NCI-H128 (cell line): ENCODE measurements at regions not wholly inside any gene's neighbourhood (a gene's known extent, or its start where the extent isn't known, plus 50 kb on each side); places are given as distances from the start of the nearest gene placed in this dataset.

Experiments used
- DNase-seq: peaks from one replicate; lab custom pipeline; 2025; ENCODE audit not compliant: unreplicated experiment; lab: John Stamatoyannopoulos, UW

DNA sequence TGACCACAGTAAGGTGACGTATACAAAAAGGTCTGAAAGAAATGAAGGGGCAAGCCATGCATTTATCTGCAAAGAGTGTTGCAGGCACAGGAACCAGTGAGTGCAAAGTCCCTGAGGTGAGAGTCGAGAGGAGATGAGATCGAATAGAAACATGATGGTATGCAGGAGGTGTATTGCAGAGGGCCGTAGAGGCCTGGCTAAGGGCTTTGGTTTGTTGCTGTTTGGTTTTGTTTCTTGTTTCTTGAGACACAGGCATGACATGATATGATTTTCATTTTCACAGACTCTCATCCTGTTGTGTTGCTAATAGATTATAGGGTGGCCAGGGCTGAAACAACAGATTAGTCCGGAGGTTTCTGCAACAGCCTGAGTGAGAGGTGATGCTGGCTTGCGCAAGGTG is 80.4 kb downstream of the HSPH1 start:
- DNase-seq, result no peak

DNA sequence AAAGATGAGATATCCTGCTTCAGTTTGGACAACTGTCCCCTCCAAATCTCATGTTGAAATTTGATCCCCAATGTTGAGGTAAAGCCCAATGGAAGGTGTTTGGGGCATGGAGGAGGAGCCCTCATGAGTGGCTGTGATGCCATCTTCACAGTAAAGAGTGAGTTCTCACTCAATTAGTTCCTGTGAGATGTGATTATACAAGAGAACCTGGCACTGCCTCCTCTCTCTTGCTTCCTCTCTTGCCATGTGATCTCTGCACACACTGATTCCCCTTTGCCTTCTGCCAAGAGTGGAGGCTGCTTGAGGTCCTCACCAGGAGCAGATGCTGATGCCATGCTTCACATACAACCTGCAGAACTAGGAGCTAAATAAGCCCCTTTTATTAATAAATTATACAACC is 86.9 kb downstream of the HSPH1 start:
- DNase-seq, result no peak

- no peak for DNase-seq
Observed at GRCh38 chr13:31073859-31074718, 87.6 kb downstream of the HSPH1 start.

DNA sequence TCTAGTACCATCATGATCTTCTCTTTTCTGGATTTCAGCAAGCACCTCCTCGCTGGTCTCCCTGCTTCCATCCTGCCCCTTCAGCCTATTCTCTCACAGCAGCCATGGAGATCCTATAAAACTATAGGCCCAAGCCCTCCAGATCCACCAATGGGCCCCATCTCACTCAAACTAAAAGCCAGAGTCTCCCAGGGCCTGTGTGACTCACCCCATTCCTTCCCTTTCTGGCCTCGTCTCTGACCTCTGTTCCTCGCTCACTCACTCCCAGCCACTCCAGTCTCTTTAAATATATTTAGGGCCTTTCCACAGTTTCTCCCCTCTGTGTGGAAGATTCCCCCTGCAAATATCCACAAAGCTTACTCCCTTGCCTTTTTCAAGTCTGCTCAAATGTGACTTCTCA is 89.7 kb downstream of the HSPH1 start:
- DNase-seq, result no peak

DNA sequence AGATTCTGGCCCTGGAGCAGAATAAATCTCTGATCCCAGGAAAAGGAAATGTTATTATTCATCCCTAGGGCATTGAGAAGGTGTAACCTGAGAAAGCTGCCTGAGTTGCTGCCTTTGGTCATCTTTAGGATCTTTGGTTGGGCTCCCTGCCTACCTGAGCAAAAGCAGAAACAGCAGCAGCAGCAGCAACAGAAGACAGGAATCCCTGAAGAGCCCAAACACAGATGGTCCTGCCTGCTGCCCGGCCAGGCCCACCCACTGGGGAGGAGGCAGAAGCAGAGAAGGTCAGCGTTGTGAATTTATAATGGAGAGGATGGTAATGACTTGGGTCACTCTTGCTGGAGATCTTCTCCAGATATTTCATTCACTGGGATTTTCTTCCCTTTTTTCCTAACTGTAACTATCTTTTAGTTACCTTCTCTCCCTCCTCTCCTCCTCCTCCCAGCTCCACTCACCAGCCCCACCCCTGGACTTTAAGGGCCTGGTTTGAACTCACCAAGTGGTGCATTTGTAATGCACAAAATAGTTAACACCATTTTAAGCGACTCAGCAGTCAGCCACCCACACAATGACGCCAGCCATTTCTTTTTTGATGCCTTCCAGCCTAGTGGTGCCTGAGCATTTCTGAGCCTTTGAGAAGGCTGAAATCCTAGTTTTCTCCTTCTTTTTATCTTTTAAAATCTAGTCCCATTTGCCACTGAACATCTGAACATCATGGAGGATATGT is 91.7 kb downstream of the HSPH1 start:
- DNase-seq, result no peak

GRCh38 chr13:31068119-31068423 is 93.6 kb downstream of the HSPH1 start:
- DNase-seq, result no peak

- DNase-seq, result no peak
Observed at GRCh38 chr13:31067416-31068118, 94.1 kb downstream of the HSPH1 start.

DNA sequence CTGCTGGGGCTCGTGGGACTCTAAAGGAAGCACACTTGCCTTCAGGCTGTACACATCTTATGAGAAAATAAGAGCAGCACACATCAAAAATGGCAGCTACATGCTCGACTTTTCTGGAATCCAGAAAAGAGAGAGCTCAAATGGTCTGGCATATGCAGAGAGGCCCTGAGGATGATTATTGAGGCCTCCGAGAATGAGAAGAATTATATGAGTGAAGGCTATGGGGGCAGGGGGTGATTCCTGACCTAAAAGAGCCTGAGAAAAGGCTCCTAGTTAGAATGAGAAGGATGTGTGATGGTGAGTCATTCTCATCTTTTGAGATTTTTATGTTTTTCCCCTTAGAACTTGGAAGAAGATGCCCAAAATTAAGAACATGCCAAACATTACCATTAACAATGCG is 97.1 kb downstream of the HSPH1 start:
- DNase-seq, result no peak

DNA sequence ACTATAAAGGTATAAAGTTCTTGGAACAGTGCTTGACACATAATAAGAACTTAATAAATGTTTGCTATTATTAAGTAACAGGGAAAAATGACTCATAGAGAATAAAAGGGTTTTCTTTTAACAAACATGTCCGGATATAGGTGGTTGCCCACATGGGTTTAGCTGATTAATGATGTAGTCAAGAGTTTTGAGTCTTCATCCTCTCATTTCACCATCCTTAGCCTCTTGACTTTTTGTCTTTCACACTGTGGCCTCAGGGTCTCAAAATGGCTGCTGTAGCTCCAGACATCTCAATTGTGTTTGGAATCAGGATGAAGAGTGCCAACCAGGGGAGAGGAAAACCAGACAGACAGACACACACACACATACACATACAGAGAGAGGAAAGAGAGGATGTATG is 97.9 kb downstream of the HSPH1 start:
- no peak for DNase-seq

- no peak for DNase-seq
Observed at GRCh38 chr13:31060655-31061054, 101.0 kb downstream of the HSPH1 start.

DNA sequence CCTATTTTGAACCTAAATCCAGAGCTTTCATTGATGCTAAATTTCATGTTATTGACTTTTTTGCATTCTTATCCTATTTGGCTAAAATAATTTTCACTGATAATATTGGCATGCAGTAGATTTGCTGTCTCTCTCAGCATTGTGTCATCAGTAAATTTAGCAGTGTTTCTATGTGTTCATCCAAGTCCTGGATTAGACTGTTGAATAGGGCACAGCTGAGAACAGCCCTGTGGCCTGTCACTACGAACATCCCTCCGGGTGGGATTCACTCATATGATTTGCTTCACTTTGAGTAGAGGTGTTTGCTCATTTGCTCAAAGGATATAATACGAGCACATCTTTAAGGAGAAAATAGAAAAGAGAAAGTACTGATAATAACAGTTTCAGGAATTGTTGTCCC is 101.5 kb downstream of the HSPH1 start:
- DNase-seq, result no peak

DNA sequence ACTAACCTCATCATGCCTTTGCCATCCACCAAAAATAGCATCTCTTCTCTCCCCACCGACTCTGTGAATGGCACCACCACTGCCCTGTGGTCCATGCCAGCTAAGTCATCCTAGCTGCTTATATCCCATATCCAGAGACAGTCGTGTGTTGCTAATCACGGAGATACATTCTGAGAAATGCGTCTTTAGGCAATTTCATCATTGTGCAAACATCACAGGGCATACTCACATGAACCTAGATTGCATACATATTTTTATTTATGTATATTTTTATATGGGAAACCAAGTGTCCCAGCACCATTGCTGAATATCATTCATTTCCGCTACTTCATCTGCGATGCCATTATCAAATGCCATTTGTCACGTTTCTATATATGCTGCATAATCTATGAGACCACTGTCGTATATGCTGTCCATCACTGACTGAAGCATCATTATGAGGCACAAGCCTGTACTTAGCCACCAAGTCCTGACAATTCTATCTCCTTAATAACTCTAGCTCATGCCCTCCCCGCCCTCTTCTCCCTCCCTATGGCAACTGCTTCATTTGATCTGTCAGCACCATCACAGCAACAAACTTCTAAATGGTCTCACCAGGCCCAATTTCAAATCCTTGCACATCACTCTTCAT is 104.2 kb downstream of the HSPH1 start:
- DNase-seq, result no peak

DNA sequence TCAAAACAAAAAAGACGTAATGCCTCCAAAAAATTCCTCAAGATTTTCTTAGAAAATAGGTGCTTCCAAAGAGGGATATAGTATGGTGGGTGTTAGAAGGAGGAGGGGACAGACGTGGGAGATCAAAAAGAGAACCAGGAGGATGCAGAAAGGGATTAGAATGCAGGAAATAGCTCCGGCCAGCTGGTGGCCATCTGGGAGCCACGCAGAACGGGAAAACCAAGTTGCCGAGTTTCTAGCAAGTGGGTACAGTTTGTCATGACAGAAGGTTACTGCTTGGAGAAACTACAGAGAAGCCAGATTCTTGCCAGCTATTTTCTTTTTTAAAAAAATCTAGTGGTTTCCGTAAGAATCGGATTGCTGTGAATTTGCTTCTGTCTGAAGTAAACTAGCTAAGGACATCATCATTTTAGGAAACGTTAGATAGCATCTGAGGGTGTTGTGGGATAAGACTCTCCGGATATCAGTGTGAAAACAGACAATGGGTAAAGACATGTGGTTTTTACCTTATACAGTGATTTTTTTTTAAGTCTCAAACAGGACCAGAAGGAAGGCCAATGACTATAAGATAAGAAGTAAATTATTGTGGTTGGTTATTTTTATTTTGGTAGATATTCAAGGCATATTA is 104.9 kb downstream of the HSPH1 start:
- no peak for DNase-seq

DNA sequence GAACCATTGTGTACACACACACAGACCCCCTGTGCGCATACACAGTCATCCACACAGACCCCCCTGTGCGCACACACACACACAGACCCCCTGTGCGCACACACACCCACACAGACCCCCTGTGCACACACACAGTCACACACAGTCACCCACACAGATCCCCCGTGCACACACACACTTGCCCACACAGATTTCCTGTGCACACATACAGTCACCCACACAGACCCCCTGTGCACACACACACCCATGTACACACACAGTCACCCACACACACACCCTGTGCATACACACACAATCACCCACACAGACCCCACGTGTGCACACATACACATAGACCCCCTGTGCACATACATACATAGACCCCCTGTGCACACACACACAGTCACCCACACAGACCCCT is 106.1 kb downstream of the HSPH1 start:
- DNase-seq, result no peak

DNA sequence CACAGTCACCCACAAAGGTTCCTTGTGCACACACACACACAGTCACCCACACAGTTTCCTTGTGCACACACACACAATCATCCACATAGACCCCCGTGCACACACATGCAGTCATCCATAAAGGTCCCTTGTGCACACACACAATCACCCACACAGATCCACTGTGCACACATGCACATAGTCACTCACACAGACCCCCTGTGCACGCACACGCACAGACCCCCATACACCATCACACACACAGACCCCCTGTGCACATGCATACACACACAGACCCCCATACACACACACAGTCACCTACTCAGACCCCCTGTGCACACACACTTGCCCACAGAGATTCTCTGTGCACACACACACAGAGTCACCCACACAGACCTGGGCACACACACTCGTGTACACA is 107.1 kb downstream of the HSPH1 start:
- DNase-seq, result no peak

- no peak for DNase-seq
Observed at GRCh38 chr13:31053896-31054295, 107.8 kb downstream of the HSPH1 start.

DNA sequence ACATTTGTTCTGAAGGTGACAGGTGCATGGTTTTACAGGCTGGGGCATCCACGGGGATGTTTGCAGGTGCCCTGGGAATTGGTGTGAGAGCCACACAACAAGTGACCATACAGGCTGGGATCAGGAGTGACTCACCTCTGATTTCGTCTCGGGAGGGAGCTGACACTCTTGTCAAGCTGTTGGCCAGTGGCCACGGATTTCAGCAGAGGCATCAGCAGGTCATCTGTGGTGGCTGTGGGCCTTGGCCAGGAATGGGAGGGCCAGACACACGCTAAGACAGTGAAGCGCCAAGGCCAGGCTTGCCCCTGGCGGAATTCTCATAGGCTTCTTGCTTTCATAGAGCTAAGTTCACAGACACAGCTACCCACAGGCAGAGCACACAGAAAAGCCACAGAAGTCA is 108.6 kb downstream of the HSPH1 start:
- DNase-seq, result no peak

- no peak for DNase-seq
Observed at GRCh38 chr13:31052478-31052877, 109.2 kb downstream of the HSPH1 start.

GRCh38 chr13:31051999-31052398 is 109.7 kb downstream of the HSPH1 start:
- no peak for DNase-seq

DNA sequence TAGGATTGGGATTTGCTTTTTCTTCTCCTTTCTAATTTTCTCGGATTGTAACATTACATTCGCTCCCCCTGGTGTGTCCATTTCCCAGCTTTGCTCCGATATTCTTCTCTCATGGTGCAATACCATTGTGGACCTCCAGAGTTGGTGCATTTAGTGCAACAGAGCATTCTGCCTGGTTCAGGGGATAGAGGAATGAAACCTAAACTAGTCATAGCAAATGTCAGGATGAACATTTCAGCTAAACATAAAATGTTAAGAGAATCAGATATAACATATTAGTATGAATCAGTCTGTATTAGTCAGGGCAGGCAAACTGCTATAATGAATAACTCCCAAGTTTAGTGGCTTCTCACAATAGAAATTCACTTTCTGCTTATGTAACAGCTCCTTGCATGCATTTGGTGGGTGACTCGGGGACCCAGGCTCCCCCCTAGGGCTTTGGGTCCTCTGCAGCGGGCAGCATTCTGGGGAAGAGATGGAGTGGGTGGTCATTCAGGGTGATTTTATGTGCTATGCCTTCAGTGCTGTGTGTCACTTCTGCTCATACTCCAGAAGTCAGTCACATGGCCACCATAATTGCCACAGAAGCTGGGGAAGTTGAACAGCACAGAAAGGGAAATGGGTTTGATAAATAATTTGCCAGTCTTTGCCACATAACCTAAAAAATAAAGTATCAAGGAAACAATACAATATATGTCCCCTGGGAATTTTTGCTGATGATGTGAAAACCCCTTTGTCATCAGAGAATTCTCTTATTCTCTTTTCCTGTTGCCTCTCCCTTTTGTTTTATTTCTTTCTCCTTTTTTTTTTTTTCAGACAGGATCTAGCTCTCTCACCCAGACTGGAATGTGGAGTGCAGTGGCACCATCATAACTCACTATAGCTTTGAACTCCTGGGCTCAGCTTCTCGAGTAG is 111.0 kb downstream of the HSPH1 start:
- DNase-seq, result no peak
